GM23248 (cell line): ENCODE measurements at regions not wholly inside any gene's neighbourhood (a gene's known extent, or its start where the extent isn't known, plus 50 kb on each side); places are given as distances from the start of the nearest gene placed in this dataset.

Source experiments
- EZH2 ChIP-seq: fragments of 200-600 bp; sonication (generic); IDR thresholded peaks from 2 replicates; pipeline ENCODE4 v1.6.1; 2018; ENCODE audit warnings: antibody characterized with exemption, mild to moderate bottlenecking; ENCODE audit not compliant: insufficient read depth, poor library complexity, severe bottlenecking
- EZH2phosphoT487 ChIP-seq: fragments of 200-600 bp; sonication (generic); IDR thresholded peaks from 2 replicates; pipeline ENCODE4 v1.6.1; 2018; ENCODE audit warnings: antibody characterized with exemption, moderate library complexity, mild to moderate bottlenecking, low read depth; ENCODE audit not compliant: insufficient read depth

DNA sequence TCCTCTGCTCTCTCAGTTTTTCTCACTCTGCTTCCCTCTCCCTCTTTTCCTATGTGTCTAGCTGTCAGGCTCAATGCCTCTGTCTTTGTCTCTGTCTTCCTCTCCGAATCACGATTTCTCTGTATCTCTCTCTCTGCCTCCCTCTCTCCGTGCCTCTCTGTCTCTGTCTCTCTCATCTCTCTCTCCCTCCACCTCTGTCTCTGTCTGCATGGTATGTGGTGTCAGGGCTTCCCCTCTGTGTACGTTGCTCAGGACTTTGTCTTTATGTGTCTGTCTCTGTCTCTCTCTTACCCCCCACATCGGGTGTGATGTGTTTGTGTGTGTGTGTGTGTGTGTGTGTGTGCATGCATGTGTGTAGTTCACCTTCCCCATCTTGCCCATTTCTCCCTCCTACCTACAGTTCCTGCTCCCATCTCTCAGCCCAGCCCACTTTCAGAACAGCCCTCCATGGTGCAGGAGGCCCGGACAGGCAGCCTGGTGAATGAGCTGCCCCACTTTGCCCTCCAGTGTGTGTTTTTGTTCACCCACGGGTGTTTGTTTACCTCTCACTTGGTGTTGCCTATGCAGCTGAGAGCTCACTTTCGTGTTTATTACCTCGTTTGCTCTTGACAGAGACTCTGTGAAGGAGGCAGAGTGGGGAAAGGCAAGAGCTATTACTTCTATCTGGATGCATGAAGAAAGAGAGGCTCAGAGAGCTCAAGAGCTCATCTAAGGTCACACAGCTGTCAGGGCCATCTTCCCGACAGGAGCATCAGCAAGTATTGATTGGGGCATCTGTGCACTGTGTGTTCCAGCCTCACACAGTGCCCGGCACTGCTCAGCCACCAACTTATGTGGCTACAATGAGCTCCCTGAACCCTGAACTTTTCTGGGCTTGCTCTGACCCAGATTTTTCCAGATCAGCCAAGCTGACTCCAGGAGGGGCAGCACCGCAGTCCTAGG lies 163.5 kb upstream of the ZMIZ1 start:
- TF ChIP-seq EZH2phosphoT487, result no peak
- no peak for TF ChIP-seq EZH2
